AG08395 (cell line): ENCODE measurements at regions not wholly inside any gene's neighbourhood (a gene's known extent, or its start where the extent isn't known, plus 50 kb on each side); places are given as distances from the start of the nearest gene placed in this dataset.
"Not testable (repeated sequence)": the region's sequence is repeated elsewhere in the genome, so short reads cannot be mapped to it uniquely, and the experiment has no call there.

ENCODE experiments used
- DNase-seq: peaks from one replicate; pipeline ENCODE4 v3.0.0; 2012; ENCODE audit warnings: mixed read lengths, low spot score

- no peak for DNase-seq
Measured at GRCh38 chr3:154829929-154830328, 250.2 kb upstream of the MME start.

GRCh38 chr3:154819491-154819890, 260.6 kb upstream of the MME start:
- no peak for DNase-seq

GRCh38 chr3:154818676-154819255, 261.4 kb upstream of the MME start:
- no peak for DNase-seq

GRCh38 chr3:154810017-154810416, 270.1 kb upstream of the MME start:
- DNase-seq = not testable (repeated sequence)

DNA sequence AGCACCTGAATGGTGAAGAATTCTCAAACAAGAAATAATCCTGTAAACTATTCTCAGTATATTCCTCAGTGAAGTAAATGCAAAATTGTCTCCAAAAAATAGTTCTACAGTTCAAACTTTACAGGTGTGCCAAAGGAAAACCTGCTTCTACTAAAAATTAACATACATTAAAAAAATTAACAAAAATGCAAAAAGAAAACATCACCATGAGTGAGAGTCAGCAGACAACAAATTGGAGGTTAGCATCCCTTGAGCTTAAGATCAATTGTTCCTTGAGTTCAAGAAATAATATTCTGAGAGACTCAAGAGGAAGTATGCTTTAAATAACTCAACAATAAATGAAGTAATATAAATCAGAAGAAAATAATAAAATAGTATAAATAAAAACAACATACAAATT, 278.4 kb upstream of the MME start:
- DNase-seq = no peak

DNA sequence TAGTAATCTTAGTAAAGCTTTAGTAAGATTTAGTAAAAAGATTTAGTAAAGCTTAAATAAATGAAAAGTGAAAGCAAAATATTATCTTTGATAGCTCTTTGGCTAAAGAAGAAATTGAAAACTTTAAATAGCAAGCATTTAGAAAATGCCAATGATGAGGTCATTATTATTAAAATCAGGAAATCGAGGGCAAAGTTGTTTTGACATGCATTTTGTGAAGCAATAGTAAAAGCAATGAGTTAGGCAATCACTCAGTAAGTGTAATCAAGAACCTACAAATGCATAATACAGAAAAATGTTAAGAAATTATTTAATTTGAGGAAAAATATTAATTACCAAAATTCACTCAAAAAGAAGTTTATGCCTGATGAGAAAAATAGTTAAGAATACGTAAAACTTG, 280.3 kb upstream of the MME start:
- no peak for DNase-seq

- DNase-seq = peak; percentile 90
Measured at GRCh38 chr3:154795582-154795981, 284.5 kb upstream of the MME start.

GRCh38 chr3:154794814-154795445, 285.2 kb upstream of the MME start:
- DNase-seq = no peak

DNA sequence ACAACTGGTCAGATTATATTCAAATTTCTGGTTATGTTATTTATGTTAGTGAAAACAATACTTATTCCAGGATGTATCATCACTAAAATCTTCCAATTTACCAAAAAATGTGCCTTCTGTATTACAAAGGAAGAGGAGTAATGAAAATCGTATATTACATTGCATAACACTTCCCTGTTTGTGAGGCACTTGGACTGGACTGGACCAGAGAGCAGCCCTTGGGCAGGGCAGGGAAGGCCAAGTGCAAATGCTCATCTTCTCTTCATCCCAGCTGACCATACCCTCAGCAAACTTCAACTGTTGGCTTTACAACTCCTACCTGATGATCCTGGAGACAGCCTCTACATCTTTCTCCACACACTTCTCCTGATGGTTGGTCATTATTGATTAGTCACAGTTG, 285.7 kb upstream of the MME start:
- no peak for DNase-seq

DNA sequence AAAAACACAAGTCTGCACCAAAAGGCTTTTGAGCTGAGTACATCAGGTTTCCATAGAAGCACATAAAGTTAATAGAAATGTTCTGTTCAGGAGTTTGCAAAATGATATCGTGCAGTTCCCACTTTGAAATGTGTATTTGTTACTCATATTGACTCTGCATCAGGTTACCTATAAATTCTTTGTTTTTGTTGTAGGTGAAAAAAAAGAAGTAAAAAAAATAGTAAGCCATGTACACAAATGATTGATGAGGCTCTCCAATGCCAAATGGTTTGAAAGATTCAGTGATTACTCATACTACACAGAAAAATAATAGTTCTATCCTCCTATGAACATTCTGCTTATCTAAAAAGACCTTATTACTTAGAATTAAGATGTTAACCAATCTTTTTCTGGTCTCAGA, 287.3 kb upstream of the MME start:
- DNase-seq = no peak

DNA sequence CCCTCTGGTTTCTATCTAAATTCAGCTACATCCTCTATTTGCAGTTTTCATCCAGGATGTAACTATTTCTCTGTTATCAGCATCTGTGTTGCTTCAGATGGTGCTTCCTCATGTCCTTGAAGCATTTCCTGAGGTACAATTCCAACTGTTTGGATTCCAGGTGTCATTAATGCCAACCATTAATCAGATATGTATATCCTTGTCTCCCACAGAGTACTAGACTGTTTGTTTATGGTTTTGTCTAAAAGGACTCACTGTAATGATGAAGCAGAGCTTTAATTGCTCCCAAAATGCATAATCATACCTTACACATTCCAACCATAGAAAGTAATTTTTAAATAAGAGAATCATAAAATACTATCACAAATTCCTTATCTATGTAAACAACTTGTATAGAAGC, 288.5 kb upstream of the MME start:
- no peak for DNase-seq

DNA sequence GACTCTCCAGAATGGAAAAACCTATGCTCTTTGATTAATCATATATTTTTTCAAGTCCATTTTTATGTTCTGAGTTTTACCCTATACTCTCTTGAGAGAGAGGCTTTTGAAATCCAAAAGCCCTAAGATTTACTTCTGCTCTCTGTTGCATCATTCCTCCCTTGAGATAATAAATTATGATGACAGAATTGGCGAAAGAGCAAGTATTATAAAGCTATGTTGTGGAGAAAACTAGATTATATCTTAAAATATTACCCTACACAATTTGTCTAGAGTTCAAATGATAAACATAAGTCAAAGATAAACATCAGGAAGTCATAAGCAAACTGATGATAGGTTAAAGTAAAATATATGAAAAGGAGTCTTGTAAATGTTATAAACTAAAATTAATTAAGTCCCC, 293.4 kb upstream of the MME start:
- no peak for DNase-seq

- no peak for DNase-seq
Measured at GRCh38 chr3:154783521-154783931, 296.6 kb upstream of the MME start.

- no peak for DNase-seq
Measured at GRCh38 chr3:154783061-154783460, 297.1 kb upstream of the MME start.

- DNase-seq = no peak
Measured at GRCh38 chr3:154782151-154782550, 298.0 kb upstream of the MME start.

DNA sequence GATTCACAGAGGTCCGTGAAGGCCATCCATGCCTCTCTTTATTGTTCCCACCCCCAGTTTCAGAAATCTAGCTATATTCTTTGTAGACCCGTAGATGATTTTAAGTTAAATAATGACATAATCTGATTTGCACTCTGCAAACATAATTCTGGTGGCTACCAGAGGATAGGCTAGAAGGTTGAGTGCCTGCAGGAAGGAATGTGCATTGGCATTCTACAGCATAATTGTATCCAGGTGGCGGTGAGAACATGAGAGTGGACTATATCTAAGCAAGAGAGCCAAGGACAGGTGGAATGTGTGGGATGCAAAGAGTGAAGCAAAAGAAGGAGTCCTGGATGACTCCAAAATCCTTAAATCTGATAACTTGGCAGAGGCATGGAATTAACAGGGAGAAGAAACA, 298.5 kb upstream of the MME start:
- DNase-seq = no peak

- DNase-seq = no peak
Measured at GRCh38 chr3:154780263-154780662, 299.9 kb upstream of the MME start.

DNA sequence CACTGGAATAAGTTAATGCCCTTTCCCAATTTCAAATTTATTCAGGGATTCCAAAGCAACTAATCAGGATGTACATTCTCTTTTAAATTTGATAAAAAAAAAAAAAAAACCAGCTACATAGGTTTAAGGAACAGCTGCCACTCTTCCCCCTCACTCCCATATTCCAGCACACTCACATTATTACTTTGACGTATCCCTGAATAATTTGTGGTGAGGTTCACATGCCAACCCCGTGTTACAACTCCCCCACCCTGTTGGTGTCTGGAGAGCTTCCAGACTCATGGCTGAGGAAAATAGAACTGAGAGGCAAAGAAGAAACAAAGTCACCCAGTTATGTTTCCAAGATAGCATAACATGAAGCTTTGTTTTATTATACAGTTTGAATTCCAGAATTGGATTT, 300.5 kb upstream of the MME start:
- DNase-seq = peak; percentile 54

DNA sequence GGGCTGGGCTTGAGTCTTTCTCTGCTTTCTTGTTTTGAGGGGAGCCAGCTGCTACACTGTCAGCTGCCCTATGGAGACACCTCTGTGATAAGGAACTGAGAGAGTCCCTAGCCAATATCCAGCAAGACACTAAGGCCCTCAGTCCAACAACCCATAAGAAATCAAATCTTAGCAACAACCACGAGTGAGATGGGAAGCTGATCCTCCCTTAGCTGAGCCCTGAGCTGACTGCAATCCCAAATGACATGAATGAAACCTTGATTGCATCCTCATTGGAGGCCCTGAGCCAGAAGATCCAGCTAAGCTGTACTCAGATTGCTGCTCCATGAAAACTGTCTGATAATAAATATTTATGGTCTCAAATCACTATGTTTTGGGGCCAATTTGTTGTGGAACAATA, 302.1 kb upstream of the MME start:
- no peak for DNase-seq

DNA sequence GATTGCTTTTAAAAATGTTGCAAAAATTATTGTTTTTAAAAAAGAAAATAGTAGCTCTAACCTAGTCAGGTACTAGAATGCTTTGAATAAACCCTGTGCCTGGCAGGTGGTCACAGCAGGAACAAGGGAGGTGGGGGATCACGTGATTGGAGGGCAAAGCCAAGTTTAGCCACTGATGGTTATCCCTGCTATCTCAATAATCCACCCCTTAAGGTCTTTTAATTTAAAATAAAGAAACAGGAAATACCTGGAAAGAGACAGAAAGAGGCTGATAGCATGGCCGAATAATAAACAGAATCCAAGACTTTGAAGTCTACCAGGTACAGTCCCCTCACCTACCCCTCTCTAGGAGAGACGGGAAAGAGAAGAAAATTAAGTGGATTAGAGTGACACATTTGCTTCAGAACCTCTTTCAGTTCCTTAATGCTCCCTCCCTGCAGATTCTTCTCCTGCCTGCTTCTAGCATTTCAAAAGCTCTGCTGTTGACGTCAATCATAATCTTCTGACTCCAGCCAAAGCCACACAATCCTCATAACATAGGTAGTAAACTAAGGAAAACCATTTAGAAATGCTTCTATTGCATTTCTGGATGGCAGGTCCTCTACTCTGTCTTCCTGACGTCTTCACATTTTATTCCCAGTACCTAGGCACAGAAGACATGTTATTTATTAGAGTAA, 303.4 kb upstream of the MME start:
- DNase-seq = no peak

DNA sequence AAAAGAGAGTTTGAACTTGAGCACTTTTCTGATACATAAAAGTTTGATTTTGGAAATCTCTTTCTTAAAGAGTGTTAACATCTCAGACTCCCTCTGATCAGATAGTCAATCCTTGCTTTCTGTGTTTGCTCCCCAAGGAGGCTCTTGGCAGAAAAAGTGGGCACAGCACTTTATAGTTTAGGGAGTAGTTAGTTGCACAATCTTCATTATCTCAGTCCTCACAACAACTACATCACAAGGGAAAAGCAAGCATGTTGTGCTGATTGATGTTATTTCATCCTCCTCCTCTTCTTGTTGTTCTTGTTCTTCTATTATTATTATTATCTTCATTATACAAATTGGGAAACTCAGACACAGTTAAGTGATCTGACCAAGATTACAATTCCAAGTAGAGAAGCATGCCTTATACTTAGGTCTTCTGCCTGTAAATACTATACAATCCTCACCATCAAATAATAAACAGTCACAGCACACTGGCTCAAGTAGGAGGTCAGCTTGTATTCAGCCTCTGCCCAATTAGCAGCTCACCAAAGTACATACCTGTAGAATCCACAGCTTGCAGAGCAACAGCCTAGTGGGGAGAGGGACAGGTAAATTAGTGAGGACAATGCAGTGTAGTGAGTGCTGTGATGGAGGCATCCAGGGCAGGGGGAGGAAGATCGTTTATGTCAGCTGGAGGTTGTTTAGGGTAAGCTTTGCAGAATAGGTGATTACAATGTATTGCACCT, 304.1 kb upstream of the MME start:
- DNase-seq = no peak

DNA sequence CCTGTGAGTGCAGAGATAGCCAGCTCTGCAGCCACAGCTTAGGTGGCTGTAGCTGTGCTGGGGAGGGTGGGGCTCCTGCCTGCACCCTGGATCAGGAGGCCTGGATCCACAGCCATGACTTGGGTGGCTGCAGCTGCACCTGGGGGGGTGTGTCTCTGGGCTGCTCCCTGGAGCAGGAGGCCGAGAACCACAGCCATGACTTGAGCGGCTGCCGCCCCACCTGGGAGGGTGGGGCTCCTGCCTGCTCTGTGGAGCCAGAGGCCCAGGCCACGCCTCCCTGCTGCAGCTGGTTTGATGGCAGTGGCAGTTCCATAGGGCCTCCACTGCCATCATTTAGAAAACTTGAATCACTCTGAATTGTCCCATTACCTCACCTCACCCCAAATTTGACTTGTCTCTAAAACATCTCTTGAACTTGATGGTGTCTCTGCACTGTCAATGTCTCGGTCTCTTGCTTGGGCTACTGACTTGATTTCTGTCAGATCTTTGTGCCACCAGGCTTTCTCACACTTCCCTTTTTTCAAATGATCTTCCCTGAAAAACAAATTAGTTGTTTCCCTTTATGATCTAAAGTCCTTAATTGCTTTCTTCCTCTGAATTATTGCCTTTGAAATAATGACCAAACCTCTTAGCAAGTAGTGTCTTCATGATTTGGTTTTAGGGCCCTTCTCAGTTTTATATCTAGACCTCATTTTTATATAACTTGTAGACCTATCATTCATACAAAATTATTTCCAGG, 313.2 kb upstream of the MME start:
- DNase-seq = no peak
